ENCODE measurements at regions not wholly inside any gene's neighbourhood (a gene's known extent, or its start where the extent isn't known, plus 50 kb on each side); places are given as distances from the start of the nearest gene placed in this dataset.

DNA sequence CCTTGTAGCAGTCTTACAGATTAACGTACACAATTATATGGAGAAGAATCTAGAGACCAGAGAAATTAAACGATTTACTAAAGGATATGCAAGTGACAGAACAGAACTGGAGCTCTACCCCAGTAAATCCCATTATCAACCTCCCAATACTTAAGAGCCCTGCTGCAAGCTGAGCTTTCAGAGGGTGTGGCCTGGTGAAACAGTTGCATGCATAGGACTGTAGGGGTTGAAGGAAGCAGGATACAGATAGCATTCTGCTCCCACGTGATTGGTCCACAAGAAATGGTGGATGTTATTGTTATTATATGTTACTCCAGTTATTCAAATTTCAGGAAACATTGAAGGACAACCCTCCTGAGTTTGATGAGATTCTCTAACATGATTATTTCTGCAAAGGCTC, 210.8 kb upstream of the THUMPD2 start:
- TF ChIP-seq, protein P1, sequence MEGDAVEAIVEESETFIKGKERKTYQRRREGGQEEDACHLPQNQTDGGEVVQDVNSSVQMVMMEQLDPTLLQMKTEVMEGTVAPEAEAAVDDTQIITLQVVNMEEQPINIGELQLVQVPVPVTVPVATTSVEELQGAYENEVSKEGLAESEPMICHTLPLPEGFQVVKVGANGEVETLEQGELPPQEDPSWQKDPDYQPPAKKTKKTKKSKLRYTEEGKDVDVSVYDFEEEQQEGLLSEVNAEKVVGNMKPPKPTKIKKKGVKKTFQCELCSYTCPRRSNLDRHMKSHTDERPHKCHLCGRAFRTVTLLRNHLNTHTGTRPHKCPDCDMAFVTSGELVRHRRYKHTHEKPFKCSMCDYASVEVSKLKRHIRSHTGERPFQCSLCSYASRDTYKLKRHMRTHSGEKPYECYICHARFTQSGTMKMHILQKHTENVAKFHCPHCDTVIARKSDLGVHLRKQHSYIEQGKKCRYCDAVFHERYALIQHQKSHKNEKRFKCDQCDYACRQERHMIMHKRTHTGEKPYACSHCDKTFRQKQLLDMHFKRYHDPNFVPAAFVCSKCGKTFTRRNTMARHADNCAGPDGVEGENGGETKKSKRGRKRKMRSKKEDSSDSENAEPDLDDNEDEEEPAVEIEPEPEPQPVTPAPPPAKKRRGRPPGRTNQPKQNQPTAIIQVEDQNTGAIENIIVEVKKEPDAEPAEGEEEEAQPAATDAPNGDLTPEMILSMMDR (conservative IDR thresholded peaks at IDR 0.05; ENCODE audit: low read depth in 2 of 2): no peak
- TF ChIP-seq EZH2 (IDR thresholded peaks at IDR 0.05; ENCODE audit: low read depth, unreplicated experiment) (no peak), ZNF331 (CRISPR knock-in tag; IDR thresholded peaks at IDR 0.05; ENCODE audit: low read depth) (no peak)
- TF ChIP-seq, protein P2, sequence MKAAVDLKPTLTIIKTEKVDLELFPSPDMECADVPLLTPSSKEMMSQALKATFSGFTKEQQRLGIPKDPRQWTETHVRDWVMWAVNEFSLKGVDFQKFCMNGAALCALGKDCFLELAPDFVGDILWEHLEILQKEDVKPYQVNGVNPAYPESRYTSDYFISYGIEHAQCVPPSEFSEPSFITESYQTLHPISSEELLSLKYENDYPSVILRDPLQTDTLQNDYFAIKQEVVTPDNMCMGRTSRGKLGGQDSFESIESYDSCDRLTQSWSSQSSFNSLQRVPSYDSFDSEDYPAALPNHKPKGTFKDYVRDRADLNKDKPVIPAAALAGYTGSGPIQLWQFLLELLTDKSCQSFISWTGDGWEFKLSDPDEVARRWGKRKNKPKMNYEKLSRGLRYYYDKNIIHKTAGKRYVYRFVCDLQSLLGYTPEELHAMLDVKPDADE (IDR thresholded peaks at IDR 0.05): no peak

Data from GM23338 (cell line).